ENCODE measurements at regions not wholly inside any gene's neighbourhood (a gene's known extent, or its start where the extent isn't known, plus 50 kb on each side); places are given as distances from the start of the nearest gene placed in this dataset.

DNA sequence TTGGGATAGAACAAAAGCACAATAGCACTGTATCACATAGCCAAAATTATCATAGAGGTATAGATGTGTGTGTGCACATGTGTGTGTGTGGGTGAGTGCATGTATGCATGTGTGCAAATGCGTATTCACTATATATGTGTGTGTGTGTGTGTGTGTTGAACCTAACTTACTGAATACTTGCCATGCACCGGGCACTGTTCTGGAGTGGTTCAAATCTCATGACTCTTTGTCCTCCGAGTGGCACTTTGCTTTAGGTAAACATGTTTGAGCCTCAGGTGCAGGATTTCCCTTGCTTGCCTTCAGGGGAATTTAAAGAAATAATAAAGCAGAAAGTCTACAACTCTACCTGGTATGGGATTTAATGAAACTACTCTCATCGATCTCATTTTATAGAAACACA, 183.5 kb upstream of the GDNF start:
- TF ChIP-seq POLR2AphosphoS5 (IDR thresholded peaks at IDR 0.05) (no peak), CTCF (IDR thresholded peaks at IDR 0.05) (no peak), EP300 (IDR thresholded peaks at IDR 0.05) (no peak)
